ENCODE measurements at regions not wholly inside any gene's neighbourhood (a gene's known extent, or its start where the extent isn't known, plus 50 kb on each side); places are given as distances from the start of the nearest gene placed in this dataset.

DNA sequence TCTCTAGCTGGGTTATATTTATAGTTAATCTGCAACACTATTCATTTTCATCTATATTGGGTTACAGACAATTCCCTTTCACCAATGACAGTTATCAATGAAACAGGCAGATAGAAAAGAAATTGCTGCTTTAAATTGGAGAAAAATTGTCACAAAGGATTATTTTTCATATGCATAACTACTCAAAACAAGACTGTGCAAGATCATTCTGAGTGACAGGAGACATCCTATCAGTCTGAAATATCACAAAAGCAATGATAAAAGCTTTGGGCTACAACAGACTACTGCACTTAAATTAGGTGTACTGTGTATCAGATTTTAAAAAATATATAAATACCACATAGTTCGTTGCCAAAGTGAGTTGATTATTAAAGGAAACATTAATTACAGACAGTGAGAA, 722.6 kb downstream of the ARAP2 start:
- no peak for TF ChIP-seq POLR2A (IDR thresholded peaks at IDR 0.05)
- TF ChIP-seq, protein P1, sequence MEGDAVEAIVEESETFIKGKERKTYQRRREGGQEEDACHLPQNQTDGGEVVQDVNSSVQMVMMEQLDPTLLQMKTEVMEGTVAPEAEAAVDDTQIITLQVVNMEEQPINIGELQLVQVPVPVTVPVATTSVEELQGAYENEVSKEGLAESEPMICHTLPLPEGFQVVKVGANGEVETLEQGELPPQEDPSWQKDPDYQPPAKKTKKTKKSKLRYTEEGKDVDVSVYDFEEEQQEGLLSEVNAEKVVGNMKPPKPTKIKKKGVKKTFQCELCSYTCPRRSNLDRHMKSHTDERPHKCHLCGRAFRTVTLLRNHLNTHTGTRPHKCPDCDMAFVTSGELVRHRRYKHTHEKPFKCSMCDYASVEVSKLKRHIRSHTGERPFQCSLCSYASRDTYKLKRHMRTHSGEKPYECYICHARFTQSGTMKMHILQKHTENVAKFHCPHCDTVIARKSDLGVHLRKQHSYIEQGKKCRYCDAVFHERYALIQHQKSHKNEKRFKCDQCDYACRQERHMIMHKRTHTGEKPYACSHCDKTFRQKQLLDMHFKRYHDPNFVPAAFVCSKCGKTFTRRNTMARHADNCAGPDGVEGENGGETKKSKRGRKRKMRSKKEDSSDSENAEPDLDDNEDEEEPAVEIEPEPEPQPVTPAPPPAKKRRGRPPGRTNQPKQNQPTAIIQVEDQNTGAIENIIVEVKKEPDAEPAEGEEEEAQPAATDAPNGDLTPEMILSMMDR (IDR thresholded peaks at IDR 0.05): no peak

All from adrenal gland (tissue), 5 donors.